Mammary epithelial cell (primary cell): ENCODE measurements at regions not wholly inside any gene's neighbourhood (a gene's known extent, or its start where the extent isn't known, plus 50 kb on each side); places are given as distances from the start of the nearest gene placed in this dataset.

Experiments
- EZH2 ChIP-seq: IDR thresholded peaks from 2 replicates; pipeline ENCODE4 v1.6.1; 2012; ENCODE audit warnings: low read length, inconsistent platforms, borderline replicate concordance
- TF ChIP-seq, protein P1 (sequence below), 2 donors: IDR thresholded peaks in 1 of 2; conservative IDR thresholded peaks in 1 of 2; 2 replicates each; pipeline ENCODE4 v1.5.1; 2011 to 2012; ENCODE audit warnings: inconsistent platforms in 2 of 2, low read length in 2 of 2, mild to moderate bottlenecking in 2 of 2, control low read depth in 1 of 2, low read depth in 1 of 2; ENCODE audit not compliant: insufficient read depth in 1 of 2; ENCODE audit errors: extremely low read depth in 1 of 2

DNA sequence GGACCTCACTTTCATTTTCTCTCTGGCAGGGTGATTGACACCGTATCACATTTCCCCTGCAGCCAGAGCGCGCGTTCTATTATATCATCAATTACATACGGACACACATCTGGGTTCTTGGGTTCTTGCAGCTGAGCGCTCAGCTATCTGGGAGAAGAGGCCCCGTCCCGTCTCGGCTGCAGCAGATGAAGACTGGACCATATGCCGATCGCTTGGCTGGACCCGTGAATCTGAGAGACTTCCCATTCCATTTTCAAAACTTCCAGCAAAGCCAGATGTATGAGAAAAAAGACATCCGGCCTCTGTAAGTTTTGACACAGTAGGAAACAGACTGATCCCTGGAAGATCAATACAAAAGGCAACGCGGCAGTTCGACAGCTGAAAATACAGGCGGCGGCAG is 99.8 kb downstream of the JCAD start:
- TF ChIP-seq, protein P1, sequence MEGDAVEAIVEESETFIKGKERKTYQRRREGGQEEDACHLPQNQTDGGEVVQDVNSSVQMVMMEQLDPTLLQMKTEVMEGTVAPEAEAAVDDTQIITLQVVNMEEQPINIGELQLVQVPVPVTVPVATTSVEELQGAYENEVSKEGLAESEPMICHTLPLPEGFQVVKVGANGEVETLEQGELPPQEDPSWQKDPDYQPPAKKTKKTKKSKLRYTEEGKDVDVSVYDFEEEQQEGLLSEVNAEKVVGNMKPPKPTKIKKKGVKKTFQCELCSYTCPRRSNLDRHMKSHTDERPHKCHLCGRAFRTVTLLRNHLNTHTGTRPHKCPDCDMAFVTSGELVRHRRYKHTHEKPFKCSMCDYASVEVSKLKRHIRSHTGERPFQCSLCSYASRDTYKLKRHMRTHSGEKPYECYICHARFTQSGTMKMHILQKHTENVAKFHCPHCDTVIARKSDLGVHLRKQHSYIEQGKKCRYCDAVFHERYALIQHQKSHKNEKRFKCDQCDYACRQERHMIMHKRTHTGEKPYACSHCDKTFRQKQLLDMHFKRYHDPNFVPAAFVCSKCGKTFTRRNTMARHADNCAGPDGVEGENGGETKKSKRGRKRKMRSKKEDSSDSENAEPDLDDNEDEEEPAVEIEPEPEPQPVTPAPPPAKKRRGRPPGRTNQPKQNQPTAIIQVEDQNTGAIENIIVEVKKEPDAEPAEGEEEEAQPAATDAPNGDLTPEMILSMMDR (conservative IDR thresholded peaks at IDR 0.05 in 1 of 2, IDR thresholded peaks at IDR 0.05 in 1 of 2; ENCODE audit: extremely low read depth in 1 of 2, insufficient read depth in 1 of 2, low read depth in 1 of 2, low read length in 2 of 2) = no peak
- no peak for TF ChIP-seq EZH2
